ELF-1 (cell line): ENCODE measurements at regions not wholly inside any gene's neighbourhood (a gene's known extent, or its start where the extent isn't known, plus 50 kb on each side); places are given as distances from the start of the nearest gene placed in this dataset.
"Not testable (repeated sequence)": the region's sequence is repeated elsewhere in the genome, so short reads cannot be mapped to it uniquely, and the experiment has no call there.

ENCODE experiments used
- DNase-seq: peaks from one replicate; pipeline ENCODE4 v3.0.0-alpha.2; 2016; ENCODE audit warnings: low read depth, low spot score

DNA sequence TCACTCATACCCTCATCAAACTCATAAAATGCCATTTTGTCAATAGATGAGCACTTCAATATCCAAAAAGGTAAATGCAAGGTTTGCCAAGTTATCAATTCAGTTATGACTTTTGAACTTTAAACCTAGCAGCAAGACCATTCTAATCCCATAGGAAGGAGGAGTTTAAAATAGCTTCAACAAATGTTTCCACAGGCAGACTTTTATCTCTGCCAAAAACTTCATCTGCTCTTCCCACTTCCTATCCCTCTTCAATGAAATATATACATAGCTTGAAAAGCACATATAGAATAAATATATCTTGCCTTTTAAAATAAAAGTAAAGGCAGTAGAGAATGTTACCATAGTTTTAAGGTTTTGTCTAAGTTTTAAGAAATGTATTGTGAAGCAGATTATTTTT is 1749.1 kb upstream of the SEL1L start:
- no peak for DNase-seq

GRCh38 chr14:83287300-83287699 is 1753.6 kb upstream of the SEL1L start:
- DNase-seq = no peak

GRCh38 chr14:83289390-83289789 is 1755.7 kb upstream of the SEL1L start:
- DNase-seq = no peak

DNA sequence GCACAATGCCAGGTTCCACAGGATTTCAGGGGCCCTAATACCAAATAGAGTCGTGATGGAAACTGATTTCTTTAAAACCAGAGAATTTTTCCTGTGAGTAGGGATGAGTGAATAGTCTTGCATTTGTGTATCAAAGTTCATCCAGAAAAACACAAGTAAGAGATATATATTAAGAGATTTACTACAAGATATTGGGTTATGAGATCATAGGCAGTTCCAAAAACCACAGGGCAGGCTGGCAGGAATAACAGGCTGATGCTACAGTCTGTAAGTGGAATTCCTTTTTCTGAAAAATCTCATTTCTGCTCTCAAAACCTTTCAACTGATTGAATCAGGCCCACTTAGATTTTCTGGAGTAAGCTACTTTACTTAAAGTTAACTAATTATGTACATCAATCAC is 1756.2 kb upstream of the SEL1L start:
- DNase-seq = no peak

GRCh38 chr14:83290447-83290846 is 1756.8 kb upstream of the SEL1L start:
- DNase-seq = no peak

DNA sequence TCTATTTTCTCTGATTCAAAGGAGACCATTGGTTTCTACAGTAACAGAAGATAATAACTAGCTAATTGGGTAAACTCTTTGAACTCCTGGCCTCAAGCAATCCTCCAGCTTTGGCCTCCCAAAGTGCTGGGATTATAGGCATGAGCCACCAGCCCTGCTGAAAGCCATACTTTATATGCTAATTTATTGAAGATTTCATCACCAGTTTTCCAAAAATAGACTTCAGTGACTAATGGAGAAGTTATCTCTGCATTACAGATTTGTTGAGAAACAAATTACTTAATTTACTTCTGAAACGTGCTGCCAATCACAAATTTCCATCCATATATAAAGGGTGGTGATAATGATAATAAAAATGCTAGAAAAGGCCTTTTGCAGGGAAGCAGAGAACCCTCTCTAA is 1758.1 kb upstream of the SEL1L start:
- no peak for DNase-seq

- no peak for DNase-seq
Measured at GRCh38 chr14:83294941-83295340, 1761.3 kb upstream of the SEL1L start.

- no peak for DNase-seq
Measured at GRCh38 chr14:83297361-83297760, 1763.7 kb upstream of the SEL1L start.

GRCh38 chr14:83298016-83298415 is 1764.4 kb upstream of the SEL1L start:
- DNase-seq = not testable (repeated sequence)

DNA sequence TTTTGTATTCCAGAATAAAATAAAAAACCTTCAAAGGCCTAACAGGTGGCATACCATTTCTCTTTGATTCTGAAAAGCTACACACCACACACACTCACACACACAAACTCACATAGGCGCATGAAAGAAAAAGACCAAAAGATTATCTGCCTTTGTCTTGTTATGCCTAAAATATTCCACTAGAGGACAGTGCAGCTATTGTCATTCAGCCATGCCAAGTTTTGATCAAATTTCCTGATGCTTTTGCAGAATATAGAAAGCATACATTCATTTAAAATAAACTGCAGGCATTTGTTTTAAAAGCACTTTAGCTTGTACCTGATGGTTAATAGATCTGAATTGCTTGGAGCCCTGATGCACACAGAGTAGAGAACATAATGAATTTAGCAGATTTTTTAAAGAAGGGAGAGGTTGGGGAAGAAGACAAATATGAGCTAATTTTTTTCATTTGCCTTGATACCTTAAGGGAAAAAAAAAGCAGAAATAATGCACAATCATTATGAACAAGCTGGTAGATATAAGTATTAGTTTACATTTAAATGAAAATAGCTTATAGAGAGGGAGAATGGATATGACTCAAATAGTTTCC is 1766.9 kb upstream of the SEL1L start:
- no peak for DNase-seq

GRCh38 chr14:83301791-83302190 is 1768.1 kb upstream of the SEL1L start:
- DNase-seq = no peak

DNA sequence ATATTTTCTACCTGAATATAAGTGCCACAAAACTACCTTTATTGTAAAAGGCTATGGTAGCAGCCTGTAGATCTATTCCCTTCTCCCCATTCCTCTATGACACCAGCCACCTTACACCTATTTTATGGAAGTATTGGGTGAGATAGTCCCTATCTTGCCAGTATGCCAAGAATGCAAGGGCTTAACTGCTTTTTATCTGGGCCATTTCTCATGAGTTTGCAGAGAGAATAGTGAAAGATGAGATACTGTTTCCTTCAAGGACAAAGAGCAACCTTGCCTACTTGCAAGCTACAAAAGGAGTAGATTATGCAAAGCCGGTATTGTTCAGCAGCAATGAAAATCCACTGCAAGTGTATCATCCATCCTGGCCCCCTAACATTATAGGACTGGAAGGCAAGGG is 1775.6 kb upstream of the SEL1L start:
- DNase-seq = no peak

DNA sequence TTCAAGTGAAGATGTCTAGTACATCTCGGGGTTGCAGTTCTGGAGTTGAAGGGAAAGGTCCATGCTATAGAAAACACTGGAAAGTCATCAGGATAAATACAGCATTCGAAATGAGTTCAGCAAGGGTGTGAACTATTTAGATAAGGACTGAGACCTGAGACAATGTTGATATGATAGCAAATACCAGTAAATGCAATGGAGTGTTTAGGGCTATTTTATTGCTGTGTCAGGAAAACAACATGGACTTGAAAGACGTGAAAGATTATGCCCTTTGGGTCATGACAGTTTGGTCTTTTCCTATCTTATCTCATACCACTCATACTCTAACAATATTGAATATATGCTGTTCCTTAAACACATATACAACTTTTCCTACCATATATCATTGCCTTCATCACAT is 1776.2 kb upstream of the SEL1L start:
- no peak for DNase-seq

- DNase-seq = no peak
Measured at GRCh38 chr14:83312511-83312910, 1778.9 kb upstream of the SEL1L start.

DNA sequence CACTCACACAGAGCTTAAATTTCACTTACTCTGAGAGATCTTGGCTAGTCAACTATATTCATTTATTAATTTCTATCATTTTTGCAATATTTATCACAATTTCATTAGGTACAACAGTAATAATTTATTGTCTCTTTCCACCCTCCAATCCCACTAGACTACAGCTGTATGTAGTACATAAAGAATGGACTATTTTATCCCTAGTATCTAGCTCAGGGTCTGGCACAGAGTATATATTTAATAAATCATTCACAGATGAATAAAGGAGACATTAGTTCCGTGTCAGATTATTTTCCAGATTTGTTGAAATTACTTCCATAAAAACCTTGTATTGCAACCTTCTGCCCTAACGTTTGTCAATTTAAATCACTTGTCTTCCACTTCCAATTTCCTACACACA is 1781.1 kb upstream of the SEL1L start:
- no peak for DNase-seq

- DNase-seq = no peak
Measured at GRCh38 chr14:83316356-83316755, 1782.7 kb upstream of the SEL1L start.

DNA sequence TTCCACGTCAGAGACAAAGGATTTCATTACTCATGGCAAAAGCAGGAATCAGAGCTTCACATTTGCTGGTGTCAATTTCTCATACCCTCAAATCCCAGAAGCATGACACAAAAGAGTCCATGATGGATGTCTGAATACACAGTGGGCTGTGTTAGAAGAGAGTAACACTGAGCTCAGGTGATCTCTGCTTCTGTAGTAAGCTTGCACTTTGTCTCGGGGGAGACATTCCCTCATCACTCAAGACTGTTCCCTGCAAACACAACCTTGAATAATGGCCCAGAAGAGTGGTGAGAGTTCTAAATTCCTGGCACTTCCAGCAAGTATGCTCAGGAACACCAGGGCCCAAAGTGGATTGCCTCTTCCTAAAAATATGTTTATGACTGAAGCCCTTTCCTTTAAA is 1787.2 kb upstream of the SEL1L start:
- no peak for DNase-seq

DNA sequence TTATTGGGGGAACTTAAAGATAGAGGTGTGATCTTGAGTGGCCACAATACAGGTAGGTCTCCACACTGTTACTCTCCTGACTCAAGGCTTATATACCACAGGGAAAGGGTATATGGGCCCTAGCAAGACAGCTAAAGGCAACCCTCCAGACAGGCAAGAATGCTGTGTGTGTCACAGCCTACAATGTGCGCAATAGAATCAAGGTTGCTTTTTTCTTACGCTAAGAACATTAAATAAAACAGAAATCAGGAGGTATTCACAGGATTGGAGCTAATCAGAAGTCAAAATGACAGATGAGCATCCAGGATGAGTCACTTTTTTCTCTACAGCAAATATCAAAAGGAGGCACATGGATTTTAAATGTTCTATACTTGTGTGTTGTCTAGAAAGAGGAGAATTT is 1797.9 kb upstream of the SEL1L start:
- DNase-seq = no peak

- no peak for DNase-seq
Measured at GRCh38 chr14:83342590-83342989, 1808.9 kb upstream of the SEL1L start.

DNA sequence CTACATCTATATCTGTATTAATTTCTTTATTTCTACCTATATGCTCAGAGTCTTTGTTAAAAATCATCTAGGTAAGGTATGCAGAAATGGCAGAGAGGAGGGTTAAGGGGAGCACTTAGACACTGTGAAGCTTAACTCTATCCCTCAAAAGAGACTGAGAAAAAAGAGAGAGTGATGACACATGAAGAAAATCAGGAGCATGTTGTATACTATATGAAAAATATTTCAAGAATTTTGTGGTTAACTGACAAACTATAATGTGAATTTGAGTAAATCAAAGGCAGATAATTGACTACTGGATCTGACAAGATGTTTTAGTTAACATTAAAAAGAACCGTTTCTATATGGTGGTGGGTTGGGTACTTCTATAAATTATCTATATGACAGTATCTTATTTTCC is 1814.2 kb upstream of the SEL1L start:
- DNase-seq = no peak

- DNase-seq = no peak
Measured at GRCh38 chr14:83355609-83356008, 1822.0 kb upstream of the SEL1L start.

DNA sequence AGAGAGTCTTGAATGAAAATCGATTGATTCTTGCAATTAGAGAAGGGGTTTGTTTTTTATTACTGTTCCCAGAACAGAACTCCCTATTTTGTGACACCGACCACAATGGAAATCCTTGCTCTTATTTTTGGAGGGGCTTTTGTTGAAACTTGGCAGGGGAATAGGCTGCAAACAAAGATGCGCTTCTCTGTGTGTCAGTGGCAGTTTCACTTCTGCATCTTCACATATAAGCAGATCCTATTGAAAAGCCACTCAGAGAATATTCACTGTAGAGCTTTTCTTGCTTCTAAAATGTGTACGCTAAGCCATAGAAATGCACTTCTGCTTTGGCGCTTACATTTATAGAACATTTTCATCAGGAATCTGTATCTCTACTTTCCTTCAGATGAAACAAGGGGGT is 1822.4 kb upstream of the SEL1L start:
- DNase-seq = no peak

- no peak for DNase-seq
Measured at GRCh38 chr14:83372271-83372670, 1838.6 kb upstream of the SEL1L start.

DNA sequence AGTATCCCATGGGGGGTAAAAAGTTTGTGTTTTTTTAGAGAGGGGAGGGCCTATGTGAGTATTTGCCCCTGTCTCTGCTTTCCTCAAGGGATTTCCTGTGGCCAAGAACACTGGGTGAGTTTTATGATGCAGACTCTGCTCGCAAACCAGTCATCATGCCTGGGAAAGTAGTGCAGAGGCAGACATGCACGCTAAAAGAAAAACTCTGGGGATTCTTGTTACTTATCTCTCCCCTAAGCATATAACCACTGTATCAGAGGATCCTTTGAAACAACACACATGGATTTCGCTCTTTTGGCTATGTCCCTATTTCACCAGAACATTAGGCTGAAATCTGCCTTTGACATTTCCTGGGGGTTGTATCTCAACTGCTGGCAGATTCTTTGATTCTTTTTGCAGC is 1845.8 kb upstream of the SEL1L start:
- peak; percentile 7 for DNase-seq
